ENCODE measurements at regions not wholly inside any gene's neighbourhood (a gene's known extent, or its start where the extent isn't known, plus 50 kb on each side); places are given as distances from the start of the nearest gene placed in this dataset.

DNA sequence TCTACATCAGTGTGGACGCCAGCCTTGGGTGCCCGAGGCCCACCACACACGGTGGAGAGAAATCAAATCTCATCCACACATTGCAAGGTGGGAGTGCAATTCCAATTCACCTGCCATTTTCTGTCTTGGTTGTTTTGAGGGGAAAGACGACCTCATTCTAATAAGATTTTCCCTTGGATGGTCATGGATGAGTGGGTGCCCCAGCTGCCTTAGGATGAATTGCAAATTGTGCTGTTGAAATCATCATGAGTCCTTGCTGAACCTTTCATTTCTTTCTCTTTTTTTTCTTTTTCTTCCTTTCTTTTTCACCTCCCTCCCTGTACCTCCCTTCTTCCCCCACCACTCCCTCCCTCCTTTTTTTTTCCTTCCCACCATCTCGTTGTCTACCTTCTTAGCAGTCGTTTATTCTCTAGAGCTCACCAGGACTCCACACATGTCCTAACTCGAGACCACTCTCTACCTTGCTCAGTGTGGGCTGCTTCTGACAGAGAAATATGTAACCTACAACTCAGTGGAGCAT, 266.9 kb upstream of the NFE2L3 start:
- H2AFZ ChIP-seq (ENCODE audit: low read depth, low read length, poor library complexity, severe bottlenecking): no peak overlapping the region
- no peak overlapping the region for H3K4me2 ChIP-seq (ENCODE audit: low read length)
- TF ChIP-seq ZNF274 (IDR thresholded peaks at IDR 0.05; ENCODE audit: low read depth, low read length): no peak
- TF ChIP-seq, protein P1, sequence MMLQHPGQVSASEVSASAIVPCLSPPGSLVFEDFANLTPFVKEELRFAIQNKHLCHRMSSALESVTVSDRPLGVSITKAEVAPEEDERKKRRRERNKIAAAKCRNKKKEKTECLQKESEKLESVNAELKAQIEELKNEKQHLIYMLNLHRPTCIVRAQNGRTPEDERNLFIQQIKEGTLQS (IDR thresholded peaks at IDR 0.05): no peak
- TF ChIP-seq ELF1 (IDR thresholded peaks at IDR 0.05; ENCODE audit: borderline replicate concordance, low read depth): no peak
- TF ChIP-seq FOSL1 (IDR thresholded peaks at IDR 0.05; ENCODE audit: low read depth): no peak
- TF ChIP-seq POLR2A (IDR thresholded peaks at IDR 0.05; ENCODE audit: borderline replicate concordance, extremely low read depth, insufficient read depth, insufficient read length): no peak
- no peak for TF ChIP-seq SIN3A (IDR thresholded peaks at IDR 0.05; ENCODE audit: low read depth)
- no peak for TF ChIP-seq POLR2AphosphoS5 (IDR thresholded peaks at IDR 0.05; ENCODE audit: low read depth, low read length)
- no peak for TF ChIP-seq SP1 (IDR thresholded peaks at IDR 0.05; ENCODE audit: low read depth)
- no peak for TF ChIP-seq EZH2phosphoT487 (IDR thresholded peaks at IDR 0.05; ENCODE audit: borderline replicate concordance)
- TF ChIP-seq, protein P2, sequence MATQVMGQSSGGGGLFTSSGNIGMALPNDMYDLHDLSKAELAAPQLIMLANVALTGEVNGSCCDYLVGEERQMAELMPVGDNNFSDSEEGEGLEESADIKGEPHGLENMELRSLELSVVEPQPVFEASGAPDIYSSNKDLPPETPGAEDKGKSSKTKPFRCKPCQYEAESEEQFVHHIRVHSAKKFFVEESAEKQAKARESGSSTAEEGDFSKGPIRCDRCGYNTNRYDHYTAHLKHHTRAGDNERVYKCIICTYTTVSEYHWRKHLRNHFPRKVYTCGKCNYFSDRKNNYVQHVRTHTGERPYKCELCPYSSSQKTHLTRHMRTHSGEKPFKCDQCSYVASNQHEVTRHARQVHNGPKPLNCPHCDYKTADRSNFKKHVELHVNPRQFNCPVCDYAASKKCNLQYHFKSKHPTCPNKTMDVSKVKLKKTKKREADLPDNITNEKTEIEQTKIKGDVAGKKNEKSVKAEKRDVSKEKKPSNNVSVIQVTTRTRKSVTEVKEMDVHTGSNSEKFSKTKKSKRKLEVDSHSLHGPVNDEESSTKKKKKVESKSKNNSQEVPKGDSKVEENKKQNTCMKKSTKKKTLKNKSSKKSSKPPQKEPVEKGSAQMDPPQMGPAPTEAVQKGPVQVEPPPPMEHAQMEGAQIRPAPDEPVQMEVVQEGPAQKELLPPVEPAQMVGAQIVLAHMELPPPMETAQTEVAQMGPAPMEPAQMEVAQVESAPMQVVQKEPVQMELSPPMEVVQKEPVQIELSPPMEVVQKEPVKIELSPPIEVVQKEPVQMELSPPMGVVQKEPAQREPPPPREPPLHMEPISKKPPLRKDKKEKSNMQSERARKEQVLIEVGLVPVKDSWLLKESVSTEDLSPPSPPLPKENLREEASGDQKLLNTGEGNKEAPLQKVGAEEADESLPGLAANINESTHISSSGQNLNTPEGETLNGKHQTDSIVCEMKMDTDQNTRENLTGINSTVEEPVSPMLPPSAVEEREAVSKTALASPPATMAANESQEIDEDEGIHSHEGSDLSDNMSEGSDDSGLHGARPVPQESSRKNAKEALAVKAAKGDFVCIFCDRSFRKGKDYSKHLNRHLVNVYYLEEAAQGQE (IDR thresholded peaks at IDR 0.05; ENCODE audit: low read depth): no peak
- no TSS peak for BruUV-seq (replicated peaks)
- no peak overlapping the region for H3K9ac ChIP-seq (ENCODE audit: low read length)
- no peak overlapping the region for H3K4me3 ChIP-seq (replicated peaks in 1 of 2; ENCODE audit: low read depth in 1 of 2, low read length in 2 of 2)
- no peaks in the 10 kb centered on the region for H3K9me3 ChIP-seq (ENCODE audit: control insufficient read depth in 1 of 2, insufficient read depth in 1 of 2, low read depth in 1 of 2, low read length in 2 of 2)
- ChIA-PET RAD21 (ENCODE audit: low non-redundant PET in 1 of 2, low total read pairs in 2 of 2, uncharacterized antibody in 2 of 2, unreplicated experiment in 2 of 2) (no interaction called here), POLR2A (no interaction called here), CTCF (no interaction called here)
- no peaks in the 10 kb centered on the region for H3K4me1 ChIP-seq (ENCODE audit: control insufficient read depth in 1 of 2, insufficient read depth in 2 of 2, low read length in 2 of 2)
- H3K36me3 ChIP-seq (ENCODE audit: control insufficient read depth in 1 of 2, insufficient read depth in 2 of 2, low read length in 2 of 2): no peaks in the 10 kb centered on the region
- no peaks in the 10 kb centered on the region for H4K20me1 ChIP-seq (ENCODE audit: insufficient read depth)
- H3K79me2 ChIP-seq (ENCODE audit: insufficient read depth, low read length): no peaks in the 10 kb centered on the region
- H3K9me2 ChIP-seq (ENCODE audit: insufficient read depth): no peaks in the 10 kb centered on the region
- H3K27ac ChIP-seq (ENCODE audit: low read depth, low read length): no peak overlapping the region
- H3K27me3 ChIP-seq (ENCODE audit: insufficient read depth, low read length): 0 out of 2 replicates have a peak, but pooled peaks cover 4% of the 10 kb centered on the region
- ATAC-seq (no peak), DNase-seq (ENCODE audit: low read depth, low spot score) (no peak)
- intact Hi-C loops (cut with micrococcal nuclease): no loop called here

All from HCT116 (cell line).